GM12873 (cell line): ENCODE measurements at regions not wholly inside any gene's neighbourhood (a gene's known extent, or its start where the extent isn't known, plus 50 kb on each side); places are given as distances from the start of the nearest gene placed in this dataset.

ENCODE experiments used
- TF ChIP-seq, protein P1 (sequence below): IDR thresholded peaks from 2 replicates; pipeline ENCODE4 v1.5.1; 2012; ENCODE audit warnings: low read depth, mild to moderate bottlenecking, moderate library complexity, low read length, control low read depth; ENCODE audit not compliant: insufficient read depth; ENCODE audit errors: missing control alignments

DNA sequence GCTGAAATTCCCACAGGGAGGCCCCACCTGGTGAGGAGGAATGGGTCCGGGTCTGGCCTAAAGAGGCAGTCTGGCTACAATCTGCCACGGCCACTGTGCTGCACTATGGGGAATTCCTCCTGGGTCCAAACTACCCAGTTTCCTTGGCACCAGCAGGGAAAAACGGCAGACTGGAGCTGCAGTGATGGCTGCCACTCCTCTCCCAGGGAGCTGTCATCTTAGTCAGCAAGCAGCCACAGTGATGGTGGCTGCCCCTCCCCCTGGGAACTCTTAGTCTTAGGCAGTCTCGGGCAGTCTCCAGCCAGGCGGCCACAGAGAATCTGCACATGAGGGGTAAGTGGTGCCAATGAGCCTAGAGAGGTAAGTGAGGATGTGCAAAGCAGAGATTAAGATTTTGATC lies 205.8 kb downstream of the TMEM38B start:
- TF ChIP-seq, protein P1, sequence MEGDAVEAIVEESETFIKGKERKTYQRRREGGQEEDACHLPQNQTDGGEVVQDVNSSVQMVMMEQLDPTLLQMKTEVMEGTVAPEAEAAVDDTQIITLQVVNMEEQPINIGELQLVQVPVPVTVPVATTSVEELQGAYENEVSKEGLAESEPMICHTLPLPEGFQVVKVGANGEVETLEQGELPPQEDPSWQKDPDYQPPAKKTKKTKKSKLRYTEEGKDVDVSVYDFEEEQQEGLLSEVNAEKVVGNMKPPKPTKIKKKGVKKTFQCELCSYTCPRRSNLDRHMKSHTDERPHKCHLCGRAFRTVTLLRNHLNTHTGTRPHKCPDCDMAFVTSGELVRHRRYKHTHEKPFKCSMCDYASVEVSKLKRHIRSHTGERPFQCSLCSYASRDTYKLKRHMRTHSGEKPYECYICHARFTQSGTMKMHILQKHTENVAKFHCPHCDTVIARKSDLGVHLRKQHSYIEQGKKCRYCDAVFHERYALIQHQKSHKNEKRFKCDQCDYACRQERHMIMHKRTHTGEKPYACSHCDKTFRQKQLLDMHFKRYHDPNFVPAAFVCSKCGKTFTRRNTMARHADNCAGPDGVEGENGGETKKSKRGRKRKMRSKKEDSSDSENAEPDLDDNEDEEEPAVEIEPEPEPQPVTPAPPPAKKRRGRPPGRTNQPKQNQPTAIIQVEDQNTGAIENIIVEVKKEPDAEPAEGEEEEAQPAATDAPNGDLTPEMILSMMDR = no peak

DNA sequence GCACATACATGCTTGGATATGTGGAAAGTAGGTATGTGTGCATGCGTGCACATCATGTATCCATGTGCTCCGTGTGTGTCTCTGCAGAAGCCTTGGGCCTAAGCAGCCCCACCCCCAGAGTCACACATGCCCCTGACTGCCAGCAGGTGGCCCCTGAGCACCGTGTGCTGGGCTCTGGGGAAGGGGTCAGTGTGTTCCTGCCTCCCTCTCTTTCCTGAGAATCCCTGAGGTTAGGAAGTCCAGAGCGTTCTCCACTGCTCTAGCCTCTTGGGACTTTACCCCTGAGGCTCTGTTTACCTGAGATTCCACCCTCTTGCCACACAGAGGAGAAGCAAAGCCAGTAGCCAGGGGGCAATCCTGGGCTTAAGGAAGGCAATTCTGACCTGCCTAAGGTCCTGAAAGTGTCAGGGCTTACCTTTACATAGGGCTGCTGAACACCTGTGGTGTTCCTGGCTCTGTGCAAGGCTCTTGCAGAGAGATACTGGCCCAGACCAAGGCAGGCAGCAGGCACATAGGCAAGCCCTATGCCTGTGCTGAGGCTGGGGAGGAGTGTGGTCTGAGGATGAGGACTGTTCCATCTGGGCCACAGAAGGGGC lies 207.3 kb downstream of the TMEM38B start:
- TF ChIP-seq, protein P1 = peak; percentile 76

DNA sequence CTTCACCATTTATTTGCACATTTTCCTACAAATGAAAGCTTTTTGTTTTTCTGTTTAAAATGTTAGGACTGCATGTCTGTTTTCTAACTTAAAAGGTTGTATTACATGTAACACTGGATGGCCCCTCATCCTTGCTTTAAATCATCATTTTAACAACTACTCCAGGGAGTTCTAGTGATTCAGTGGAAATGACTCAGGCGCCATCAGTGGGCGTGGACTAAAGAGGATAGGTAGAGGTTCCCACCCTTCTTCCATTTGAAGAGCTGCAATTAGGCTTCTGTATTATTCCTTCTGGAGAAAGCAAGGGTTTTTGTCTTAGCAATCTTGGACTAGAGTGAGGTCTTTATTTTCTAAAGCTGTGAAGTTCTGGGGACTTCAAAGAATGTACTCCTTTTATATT lies 213.7 kb downstream of the TMEM38B start:
- TF ChIP-seq, protein P1 = no peak

DNA sequence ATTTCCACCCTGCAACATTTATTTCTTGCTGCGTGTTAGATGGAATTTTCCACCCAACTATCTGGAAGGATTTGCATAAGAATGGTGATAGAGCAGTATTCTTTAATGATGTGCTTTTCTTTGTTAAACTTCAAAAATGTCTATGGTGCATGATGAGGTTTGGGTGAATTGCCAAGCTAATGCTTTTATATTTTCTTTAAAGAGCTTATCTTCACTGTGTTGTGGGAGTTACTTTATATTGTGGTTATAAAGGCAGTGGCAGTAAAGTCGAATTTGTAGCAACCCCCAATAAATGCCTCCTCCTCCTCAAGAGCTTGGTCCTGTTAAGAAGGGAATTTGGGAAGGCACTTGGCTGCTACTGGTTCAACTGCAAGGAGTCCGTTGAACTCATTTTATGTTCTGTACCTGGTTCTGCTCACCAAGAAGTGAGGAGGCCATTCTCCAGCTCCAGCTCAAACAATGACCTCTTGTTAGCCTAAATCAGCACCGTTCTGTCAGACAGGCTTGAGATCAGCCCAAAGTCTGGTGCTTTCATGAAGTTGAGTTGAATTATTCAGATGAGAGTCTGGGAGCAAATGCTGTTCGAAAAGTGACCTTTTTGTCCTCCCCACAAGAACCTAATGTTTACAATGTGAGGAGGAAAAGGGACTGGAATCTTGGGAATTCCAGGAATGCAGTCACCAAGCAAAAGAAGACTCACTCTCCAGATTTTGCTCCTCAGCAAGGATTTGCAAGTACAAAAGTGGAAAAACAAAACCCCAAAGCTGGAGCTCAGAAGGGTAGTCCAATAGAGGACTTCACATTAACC lies 217.0 kb downstream of the TMEM38B start:
- TF ChIP-seq, protein P1 = no peak

DNA sequence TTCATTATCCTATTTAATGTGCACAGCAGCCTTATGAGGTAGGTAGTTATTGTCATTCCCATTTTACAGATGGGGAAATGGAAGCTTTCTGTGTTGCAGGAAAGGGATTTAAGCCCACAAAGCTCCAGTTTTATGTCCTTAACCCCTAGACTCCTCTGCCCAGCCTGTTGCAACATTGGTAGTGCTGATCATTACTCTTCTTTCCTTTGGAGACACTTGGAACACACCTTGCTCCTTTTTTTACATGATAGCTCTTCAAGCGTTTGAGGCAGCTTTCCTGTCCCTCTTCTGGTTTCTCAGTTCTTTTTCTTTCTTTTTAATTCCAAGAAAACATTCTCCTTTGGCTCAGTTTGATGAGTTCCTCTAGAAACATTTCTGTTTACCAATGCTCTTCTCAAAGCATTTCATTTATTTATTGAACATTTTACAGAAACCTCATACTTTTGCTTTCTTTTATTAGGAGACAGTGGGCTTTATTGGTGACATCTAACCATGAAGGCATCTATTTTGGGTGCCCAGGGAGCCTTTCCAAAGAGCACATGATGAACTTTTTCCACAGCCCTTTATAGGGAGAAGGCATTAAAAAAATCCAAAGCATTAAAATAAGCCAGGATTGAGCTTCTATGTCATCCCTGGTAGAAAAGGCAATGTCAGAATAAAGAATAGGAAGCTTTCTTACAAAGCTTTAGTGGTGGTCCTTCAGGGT lies 218.0 kb downstream of the TMEM38B start:
- TF ChIP-seq, protein P1 = no peak

DNA sequence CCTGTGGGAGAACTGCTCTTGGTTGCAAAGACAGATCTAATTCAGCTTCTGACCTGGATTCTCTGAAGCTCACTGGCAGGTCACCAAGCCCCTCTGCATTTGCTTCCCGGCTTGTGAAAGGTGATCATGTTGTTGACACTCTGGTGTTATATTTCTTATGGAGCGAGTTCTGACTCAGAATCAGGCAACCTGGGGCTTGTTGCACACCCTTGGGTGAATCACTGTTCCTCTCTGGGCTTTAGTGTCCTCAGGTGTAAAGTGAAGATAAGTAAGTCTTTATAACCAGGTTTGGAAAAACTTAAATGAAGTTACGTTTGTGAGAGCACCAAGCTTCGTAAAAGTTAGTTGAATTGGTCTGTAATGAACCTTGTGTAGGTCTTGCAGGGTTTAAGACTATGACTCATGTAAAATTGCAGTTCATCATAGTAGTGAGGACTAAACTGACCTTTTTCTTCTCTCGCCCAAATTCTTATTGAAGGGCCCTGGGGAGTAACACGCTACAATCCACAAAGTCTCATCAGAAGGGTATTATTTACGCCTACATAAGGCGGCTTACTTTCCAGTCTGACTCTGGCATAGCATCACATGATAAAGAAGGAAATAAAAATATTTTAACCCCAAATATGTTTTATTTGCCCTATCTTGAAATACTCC lies 218.6 kb downstream of the TMEM38B start:
- TF ChIP-seq, protein P1 = no peak
